ENCODE measurements at regions not wholly inside any gene's neighbourhood (a gene's known extent, or its start where the extent isn't known, plus 50 kb on each side); places are given as distances from the start of the nearest gene placed in this dataset.

- TF ChIP-seq, protein P1, sequence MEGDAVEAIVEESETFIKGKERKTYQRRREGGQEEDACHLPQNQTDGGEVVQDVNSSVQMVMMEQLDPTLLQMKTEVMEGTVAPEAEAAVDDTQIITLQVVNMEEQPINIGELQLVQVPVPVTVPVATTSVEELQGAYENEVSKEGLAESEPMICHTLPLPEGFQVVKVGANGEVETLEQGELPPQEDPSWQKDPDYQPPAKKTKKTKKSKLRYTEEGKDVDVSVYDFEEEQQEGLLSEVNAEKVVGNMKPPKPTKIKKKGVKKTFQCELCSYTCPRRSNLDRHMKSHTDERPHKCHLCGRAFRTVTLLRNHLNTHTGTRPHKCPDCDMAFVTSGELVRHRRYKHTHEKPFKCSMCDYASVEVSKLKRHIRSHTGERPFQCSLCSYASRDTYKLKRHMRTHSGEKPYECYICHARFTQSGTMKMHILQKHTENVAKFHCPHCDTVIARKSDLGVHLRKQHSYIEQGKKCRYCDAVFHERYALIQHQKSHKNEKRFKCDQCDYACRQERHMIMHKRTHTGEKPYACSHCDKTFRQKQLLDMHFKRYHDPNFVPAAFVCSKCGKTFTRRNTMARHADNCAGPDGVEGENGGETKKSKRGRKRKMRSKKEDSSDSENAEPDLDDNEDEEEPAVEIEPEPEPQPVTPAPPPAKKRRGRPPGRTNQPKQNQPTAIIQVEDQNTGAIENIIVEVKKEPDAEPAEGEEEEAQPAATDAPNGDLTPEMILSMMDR (IDR thresholded peaks at IDR 0.05): no peak
- no peak for TF ChIP-seq POLR2A (IDR thresholded peaks at IDR 0.05)
Measured at GRCh38 chr9:22574740-22575139, 128.1 kb downstream of the DMRTA1 start.

Data from vagina (tissue), 2 donors.